Adrenal gland (tissue), 9 donors: ENCODE measurements at regions not wholly inside any gene's neighbourhood (a gene's known extent, or its start where the extent isn't known, plus 50 kb on each side); places are given as distances from the start of the nearest gene placed in this dataset.

Experiments
- DNase-seq, 7 donors: peaks; one replicate each; pipeline ENCODE4 v3.0.0-alpha.2; 2019 to 2020
- H3K27ac ChIP-seq, 5 donors: fragments of 200-600 bp; sonication (generic) in 4 of 5; 1 replicate in 3 of 5; 2 replicates in 2 of 5; pipeline versions ENCODE4 v1.5.1 to v1.8.0; 2016 to 2020; ENCODE audit warnings: mild to moderate bottlenecking in 1 of 5
- H3K27me3 ChIP-seq: fragments of 200-600 bp; 2 replicates; pipeline ENCODE4 v1.8.0; 2021
- H3K36me3 ChIP-seq, 2 donors: fragments of 200-600 bp; replicated peaks in 1 of 2; 1 replicate in 1 of 2; 2 replicates in 1 of 2; pipeline versions ENCODE4 v1.5.1 to v1.8.0; 2018 to 2022
- H3K4me1 ChIP-seq, 2 donors: fragments of 200-600 bp; replicated peaks in 1 of 2; 1 replicate in 1 of 2; 2 replicates in 1 of 2; pipeline versions ENCODE4 v1.5.1 to v1.8.0; 2018 to 2021
- H3K4me3 ChIP-seq, 4 donors: fragments of 200-600 bp; sonication (generic) in 3 of 4; one replicate each; pipeline ENCODE4 v1.5.1; 2016 to 2018
- H3K9me3 ChIP-seq, 3 donors: fragments of 200-600 bp; sonication (generic) in 1 of 3; replicated peaks in 1 of 3; 1 replicate in 2 of 3; 2 replicates in 1 of 3; pipeline versions ENCODE4 v1.5.1 to v1.8.0; 2016 to 2021
- CTCF ChIP-seq, 6 experiments: fragments of 450-650 bp in 4 of 6; fragments of 200-600 bp in 2 of 6; sonication (generic) in 1 of 6; IDR thresholded peaks; 1 replicate in 5 of 6; 2 replicates in 1 of 6; pipeline versions ENCODE4 v1.5.1 to v1.8.0; 2016 to 2021; ENCODE audit warnings: antibody characterized with exemption in 6 of 6, mild to moderate bottlenecking in 2 of 6, moderate library complexity in 1 of 6
- POLR2A ChIP-seq, 2 donors: fragments of 450-650 bp; IDR thresholded peaks; one replicate each; pipeline ENCODE4 v1.6.1; 2017; ENCODE audit warnings: antibody characterized with exemption in 2 of 2, mild to moderate bottlenecking in 2 of 2, moderate library complexity in 1 of 2
- WGBS, 4 donors: extraction: QIAGEN DNeasy Blood & Tissue Kit in 2 of 4; methylation state at CpG; one replicate each; pipeline versions ENCODE4 v1.1.5 to v1.1.7; 2013 to 2017; 5-methylcytosine and 5-hydroxymethylcytosine counted together
- intact Hi-C, 2 donors: fragments of 100-400 bp; cut with DNase I; formaldehyde crosslinking; loops; one replicate each; pipeline versions ENCODE4 v1.14.1 to v1.15.0; 2022 to 2023
- donor health status: healthy with polysubstance abuse.
- donor health status: Bipolar disorder and iron deficiency.
- donor health status: DM: yes; HTN: yes; CAD: no.
- donor health status: DM: no; HTN: no; CAD: no.
- donor health status: DM: no; HTN: no; CAD: no.

- no peak for DNase-seq
- TF ChIP-seq CTCF (IDR thresholded peaks at IDR 0.05): no peak
- no peak for TF ChIP-seq POLR2A (IDR thresholded peaks at IDR 0.05)
- Histone ChIP-seq H3K36me3 (no peaks in the 10 kb centered on the region), H3K27ac (no peak overlapping the region), H3K27me3 (no peaks in the 10 kb centered on the region), H3K9me3 (no peaks in the 10 kb centered on the region), H3K4me1 (no peaks in the 10 kb centered on the region), H3K4me3 (no peak overlapping the region)
- intact Hi-C loops: no loop called here
- WGBS, 4 donors: 71 to 87% (median 87%) methylated on average over 1 of the region's 1 CpG
Observed at GRCh38 chr7:85875398-85875797, 688.5 kb upstream of the SEMA3D start.

DNA sequence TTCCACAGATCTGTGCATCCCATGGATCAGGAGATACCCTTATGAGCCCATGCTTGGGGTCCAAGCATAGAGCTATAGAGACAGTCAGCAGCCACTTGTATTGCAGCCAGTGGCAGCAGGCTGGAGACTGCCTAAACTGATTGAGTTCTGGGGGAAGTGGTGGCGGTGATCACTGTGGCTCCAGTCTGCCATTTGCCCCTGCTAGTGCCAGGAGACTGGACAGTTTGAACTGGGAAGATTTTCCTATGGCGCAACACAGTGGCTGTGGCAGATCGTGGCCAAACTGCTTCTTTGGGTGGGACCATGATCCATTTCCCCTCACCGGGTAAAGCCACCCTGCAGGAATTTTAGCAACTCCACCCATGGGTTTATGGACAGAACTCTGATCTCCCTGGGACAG lies 679.7 kb upstream of the SEMA3D start:
- intact Hi-C loops: no loop called here
- DNase-seq: no peak
- 89 to 97% (median 93%) methylated on average over 3 to 4 of the region's 4 CpGs; no CpG with 5 or more reads in 1 of the 4 donors for WGBS, 4 donors

GRCh38 chr7:85851571-85852193 lies 664.8 kb upstream of the SEMA3D start:
- intact Hi-C loops: loop anchor here in 1 of 2 donors (10.0 kb wide), 1 partner anchor 807 kb away; no protein-coding TSS in a partner anchor
- Histone ChIP-seq H3K4me3 (no peak overlapping the region), H3K27ac (no peak overlapping the region), H3K9me3 (no peaks in the 10 kb centered on the region), H3K36me3 (no peaks in the 10 kb centered on the region), H3K4me1 (no peaks in the 10 kb centered on the region), H3K27me3 (no peaks in the 10 kb centered on the region)
- no peak for DNase-seq
- TF ChIP-seq CTCF (IDR thresholded peaks at IDR 0.05): peak in 5 of 6 experiments; percentile 23 to 60 (median 42)
- no peak for TF ChIP-seq POLR2A (IDR thresholded peaks at IDR 0.05)
- 34 to 39% (median 36%) methylated on average over 6 of the region's 6 CpGs for WGBS, 4 donors

More for the DNA sequence above, 679.7 kb upstream of the SEMA3D start:
- no peak overlapping the region for H3K27ac ChIP-seq
- no peaks in the 10 kb centered on the region for H3K36me3 ChIP-seq
- H3K9me3 ChIP-seq: no peaks in the 10 kb centered on the region
- TF ChIP-seq POLR2A (IDR thresholded peaks at IDR 0.05) (no peak), CTCF (IDR thresholded peaks at IDR 0.05) (no peak)
- H3K27me3 ChIP-seq: no peaks in the 10 kb centered on the region
- H3K4me3 ChIP-seq: no peak overlapping the region
- no peaks in the 10 kb centered on the region for H3K4me1 ChIP-seq

- no peaks in the 10 kb centered on the region for H3K36me3 ChIP-seq
- intact Hi-C loops: loop anchor here in 1 of 2 donors (10.0 kb wide), 1 partner anchor 806 kb away; no protein-coding TSS in a partner anchor
- no peak overlapping the region for H3K27ac ChIP-seq
- TF ChIP-seq CTCF (IDR thresholded peaks at IDR 0.05) (no peak), POLR2A (IDR thresholded peaks at IDR 0.05) (no peak)
- DNase-seq: no peak
- no peak overlapping the region for H3K4me3 ChIP-seq
- H3K4me1 ChIP-seq: no peaks in the 10 kb centered on the region
- WGBS, 4 donors: 34 to 47% (median 42%) methylated on average over 1 of the region's 1 CpG
- no peaks in the 10 kb centered on the region for H3K27me3 ChIP-seq
- H3K9me3 ChIP-seq: no peaks in the 10 kb centered on the region
Observed at GRCh38 chr7:85850381-85850780, 663.5 kb upstream of the SEMA3D start.
